ENCODE measurements at regions not wholly inside any gene's neighbourhood (a gene's known extent, or its start where the extent isn't known, plus 50 kb on each side); places are given as distances from the start of the nearest gene placed in this dataset.

DNA sequence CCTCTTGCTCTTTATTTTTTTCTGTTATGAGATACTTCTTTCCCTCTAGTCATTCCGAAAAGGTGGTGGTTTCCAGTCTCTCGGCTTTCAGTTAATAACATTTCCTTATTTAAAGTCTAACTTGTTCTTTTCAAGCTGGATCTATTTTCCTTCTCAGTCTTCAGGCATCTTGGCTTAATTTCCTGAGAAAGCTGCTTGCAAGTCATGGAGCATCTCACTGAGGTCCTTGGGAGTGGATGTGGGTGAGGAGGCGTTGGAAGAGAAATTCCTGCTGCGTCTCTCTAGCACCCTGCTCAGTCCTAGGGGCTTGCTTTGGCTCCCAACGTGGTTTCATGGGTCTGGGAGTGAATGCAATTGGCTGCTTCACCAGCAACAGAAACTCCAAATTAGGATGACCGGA is 210.2 kb upstream of the MKI67 start:
- no peaks in the 10 kb centered on the region for H3K79me2 ChIP-seq (ENCODE audit: insufficient read depth, low read length)
- H3K4me3 ChIP-seq (ENCODE audit: low read depth in 1 of 2, low read length in 2 of 2): no peak overlapping the region
- no peak overlapping the region for H2AFZ ChIP-seq (ENCODE audit: low read depth, low read length)
- no peak overlapping the region for H3K4me2 ChIP-seq (ENCODE audit: insufficient read depth, low read length)
- DNase-seq (no peak), ATAC-seq (ENCODE audit: insufficient read depth, low read depth) (no peak)
- H4K20me1 ChIP-seq (ENCODE audit: insufficient read depth, low read length): no peaks in the 10 kb centered on the region
- TF ChIP-seq, protein P1, sequence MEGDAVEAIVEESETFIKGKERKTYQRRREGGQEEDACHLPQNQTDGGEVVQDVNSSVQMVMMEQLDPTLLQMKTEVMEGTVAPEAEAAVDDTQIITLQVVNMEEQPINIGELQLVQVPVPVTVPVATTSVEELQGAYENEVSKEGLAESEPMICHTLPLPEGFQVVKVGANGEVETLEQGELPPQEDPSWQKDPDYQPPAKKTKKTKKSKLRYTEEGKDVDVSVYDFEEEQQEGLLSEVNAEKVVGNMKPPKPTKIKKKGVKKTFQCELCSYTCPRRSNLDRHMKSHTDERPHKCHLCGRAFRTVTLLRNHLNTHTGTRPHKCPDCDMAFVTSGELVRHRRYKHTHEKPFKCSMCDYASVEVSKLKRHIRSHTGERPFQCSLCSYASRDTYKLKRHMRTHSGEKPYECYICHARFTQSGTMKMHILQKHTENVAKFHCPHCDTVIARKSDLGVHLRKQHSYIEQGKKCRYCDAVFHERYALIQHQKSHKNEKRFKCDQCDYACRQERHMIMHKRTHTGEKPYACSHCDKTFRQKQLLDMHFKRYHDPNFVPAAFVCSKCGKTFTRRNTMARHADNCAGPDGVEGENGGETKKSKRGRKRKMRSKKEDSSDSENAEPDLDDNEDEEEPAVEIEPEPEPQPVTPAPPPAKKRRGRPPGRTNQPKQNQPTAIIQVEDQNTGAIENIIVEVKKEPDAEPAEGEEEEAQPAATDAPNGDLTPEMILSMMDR (IDR thresholded peaks at IDR 0.05; ENCODE audit: borderline replicate concordance, extremely low read depth, low read length, poor library complexity, severe bottlenecking): no peak
- no peak for TF ChIP-seq EZH2 (IDR thresholded peaks at IDR 0.05; ENCODE audit: borderline replicate concordance, low read depth, low read length, severe bottlenecking)
- no peaks in the 10 kb centered on the region for H3K36me3 ChIP-seq (ENCODE audit: insufficient read depth, low read length)
- H3K9ac ChIP-seq (ENCODE audit: low read depth, low read length): no peak overlapping the region
- no peaks in the 10 kb centered on the region for H3K9me3 ChIP-seq (ENCODE audit: insufficient read depth, low read length, severe bottlenecking)
- H3K27me3 ChIP-seq (ENCODE audit: insufficient read depth, low read length, poor library complexity): peaks cover 25% of the 10 kb centered on the region
- H3K4me1 ChIP-seq (ENCODE audit: insufficient read depth, low read length): no peaks in the 10 kb centered on the region
- no peak overlapping the region for H3K27ac ChIP-seq (ENCODE audit: low read length)

DNA sequence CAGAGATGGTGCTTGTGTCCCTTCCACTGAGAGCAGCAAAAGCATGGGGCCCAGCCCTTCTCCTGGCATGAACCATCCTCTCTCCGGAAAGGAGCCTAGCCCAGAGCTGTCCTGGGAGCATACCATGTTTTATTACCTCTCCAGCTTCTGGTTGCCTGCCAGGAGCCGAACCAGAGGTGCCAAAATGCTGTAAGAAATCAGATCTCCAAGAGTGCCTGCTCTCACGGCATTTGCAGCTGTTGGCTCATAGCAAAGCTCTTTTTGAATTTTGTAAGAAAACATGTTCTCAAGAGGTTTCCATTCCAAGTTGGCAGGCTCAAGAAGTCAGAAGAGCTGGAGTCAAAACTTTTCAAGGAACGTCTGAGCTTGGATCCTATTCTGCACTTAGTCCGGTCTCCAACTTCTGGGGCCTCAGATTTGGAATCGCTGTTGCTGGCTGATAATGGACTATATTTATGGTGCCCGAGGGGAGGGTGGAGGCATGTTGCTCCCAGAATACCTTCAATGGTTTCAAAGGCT is 211.7 kb upstream of the MKI67 start:
- TF ChIP-seq EZH2 (IDR thresholded peaks at IDR 0.05; ENCODE audit: borderline replicate concordance, low read depth, low read length, severe bottlenecking): no peak
- TF ChIP-seq, protein P1 (IDR thresholded peaks at IDR 0.05; ENCODE audit: borderline replicate concordance, extremely low read depth, low read length, poor library complexity, severe bottlenecking): no peak
- Histone ChIP-seq H3K27ac (ENCODE audit: low read length) (no peak overlapping the region), H3K9ac (ENCODE audit: low read depth, low read length) (no peak overlapping the region), H3K4me1 (ENCODE audit: insufficient read depth, low read length) (no peaks in the 10 kb centered on the region), H3K36me3 (ENCODE audit: insufficient read depth, low read length) (no peaks in the 10 kb centered on the region), H4K20me1 (ENCODE audit: insufficient read depth, low read length) (no peaks in the 10 kb centered on the region), H3K4me3 (ENCODE audit: low read depth in 1 of 2, low read length in 2 of 2) (no peak overlapping the region), H3K79me2 (ENCODE audit: insufficient read depth, low read length) (no peaks in the 10 kb centered on the region), H3K27me3 (ENCODE audit: insufficient read depth, low read length, poor library complexity) (peaks cover 25% of the 10 kb centered on the region), H2AFZ (ENCODE audit: low read depth, low read length) (no peak overlapping the region), H3K4me2 (ENCODE audit: insufficient read depth, low read length) (no peak overlapping the region), H3K9me3 (ENCODE audit: insufficient read depth, low read length, severe bottlenecking) (no peaks in the 10 kb centered on the region)
- DNase-seq: no peak
- ATAC-seq (ENCODE audit: insufficient read depth, low read depth): no peak

DNA sequence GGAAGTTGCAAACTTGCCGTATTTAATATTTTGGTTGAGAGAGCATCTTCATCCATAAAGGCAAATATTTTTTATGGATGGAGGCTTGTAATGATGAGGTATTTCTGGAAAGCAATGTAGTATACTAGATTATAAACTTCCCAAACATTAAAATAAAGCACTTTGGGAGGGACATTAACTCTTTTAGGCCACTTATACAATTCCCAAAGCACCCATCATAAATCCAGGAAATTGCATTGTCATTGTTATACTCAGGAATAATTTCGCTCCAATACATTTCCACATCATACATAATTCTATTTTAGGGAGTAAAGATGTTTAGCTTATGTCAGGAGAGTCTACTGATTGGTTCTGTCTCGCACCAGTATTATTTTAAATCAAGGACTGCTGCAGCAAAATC is 212.7 kb upstream of the MKI67 start:
- Histone ChIP-seq H3K4me3 (ENCODE audit: low read depth in 1 of 2, low read length in 2 of 2) (no peak overlapping the region), H3K4me2 (ENCODE audit: insufficient read depth, low read length) (no peak overlapping the region), H4K20me1 (ENCODE audit: insufficient read depth, low read length) (no peaks in the 10 kb centered on the region), H2AFZ (ENCODE audit: low read depth, low read length) (no peak overlapping the region), H3K9ac (ENCODE audit: low read depth, low read length) (no peak overlapping the region), H3K4me1 (ENCODE audit: insufficient read depth, low read length) (no peaks in the 10 kb centered on the region), H3K79me2 (ENCODE audit: insufficient read depth, low read length) (no peaks in the 10 kb centered on the region), H3K27ac (ENCODE audit: low read length) (no peak overlapping the region), H3K27me3 (ENCODE audit: insufficient read depth, low read length, poor library complexity) (peaks cover 25% of the 10 kb centered on the region), H3K9me3 (ENCODE audit: insufficient read depth, low read length, severe bottlenecking) (no peaks in the 10 kb centered on the region), H3K36me3 (ENCODE audit: insufficient read depth, low read length) (no peaks in the 10 kb centered on the region)
- ATAC-seq (ENCODE audit: insufficient read depth, low read depth) (no peak), DNase-seq (no peak)
- no peak for TF ChIP-seq EZH2 (IDR thresholded peaks at IDR 0.05; ENCODE audit: borderline replicate concordance, low read depth, low read length, severe bottlenecking)

DNA sequence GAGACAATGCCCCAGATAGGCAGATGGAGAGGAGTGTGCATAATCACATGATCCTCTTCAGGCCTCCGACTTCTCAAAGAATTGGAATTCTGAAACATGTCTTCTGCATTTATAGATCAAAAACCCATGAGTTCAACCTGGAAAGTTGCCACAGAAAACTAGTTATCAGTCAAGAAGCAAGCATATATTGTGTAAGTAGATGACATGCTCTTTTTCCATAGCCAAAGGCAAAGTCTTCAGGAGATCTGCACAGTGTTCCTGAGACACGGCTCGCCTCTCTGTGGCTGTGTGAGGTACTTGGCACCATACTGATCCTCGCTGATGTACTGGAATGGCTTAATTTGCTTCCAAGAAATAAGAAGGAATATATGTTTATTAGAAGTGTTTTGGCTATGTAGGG is 213.5 kb upstream of the MKI67 start:
- no peaks in the 10 kb centered on the region for H3K4me1 ChIP-seq (ENCODE audit: insufficient read depth, low read length)
- H3K9ac ChIP-seq (ENCODE audit: low read depth, low read length): no peak overlapping the region
- no peak for TF ChIP-seq EZH2 (IDR thresholded peaks at IDR 0.05; ENCODE audit: borderline replicate concordance, low read depth, low read length, severe bottlenecking)
- TF ChIP-seq, protein P1 (IDR thresholded peaks at IDR 0.05; ENCODE audit: borderline replicate concordance, extremely low read depth, low read length, poor library complexity, severe bottlenecking): no peak
- no peak overlapping the region for H2AFZ ChIP-seq (ENCODE audit: low read depth, low read length)
- H3K9me3 ChIP-seq (ENCODE audit: insufficient read depth, low read length, severe bottlenecking): no peaks in the 10 kb centered on the region
- H3K4me2 ChIP-seq (ENCODE audit: insufficient read depth, low read length): no peak overlapping the region
- DNase-seq: no peak
- no peak overlapping the region for H3K4me3 ChIP-seq (ENCODE audit: low read depth in 1 of 2, low read length in 2 of 2)
- H3K36me3 ChIP-seq (ENCODE audit: insufficient read depth, low read length): no peaks in the 10 kb centered on the region
- no peak overlapping the region for H3K27ac ChIP-seq (ENCODE audit: low read length)
- no peaks in the 10 kb centered on the region for H3K79me2 ChIP-seq (ENCODE audit: insufficient read depth, low read length)
- no peaks in the 10 kb centered on the region for H4K20me1 ChIP-seq (ENCODE audit: insufficient read depth, low read length)
- H3K27me3 ChIP-seq (ENCODE audit: insufficient read depth, low read length, poor library complexity): peaks cover 25% of the 10 kb centered on the region
- ATAC-seq (ENCODE audit: insufficient read depth, low read depth): no peak
